ENCODE measurements at regions not wholly inside any gene's neighbourhood (a gene's known extent, or its start where the extent isn't known, plus 50 kb on each side); places are given as distances from the start of the nearest gene placed in this dataset.

DNA sequence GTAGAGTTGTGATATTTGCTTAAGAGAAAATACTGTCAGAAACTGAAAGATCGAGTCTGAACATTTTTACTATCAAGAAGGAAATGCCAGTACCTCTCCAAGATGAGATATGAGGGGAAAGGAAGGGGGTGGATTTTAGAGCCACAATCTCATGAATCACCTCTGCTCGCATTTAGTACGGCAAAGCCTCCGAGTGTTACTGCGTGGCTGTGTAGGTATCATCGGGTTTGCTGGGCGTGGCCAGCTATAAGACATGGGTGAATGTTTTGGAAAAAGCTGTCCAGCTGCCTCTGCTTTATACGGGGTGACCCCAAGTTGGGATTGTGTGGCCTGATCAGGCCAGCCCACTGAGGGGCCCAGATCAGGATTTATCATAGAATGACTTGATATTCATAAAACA lies 826.4 kb downstream of the SOCS6 start:
- TF ChIP-seq, protein P1, sequence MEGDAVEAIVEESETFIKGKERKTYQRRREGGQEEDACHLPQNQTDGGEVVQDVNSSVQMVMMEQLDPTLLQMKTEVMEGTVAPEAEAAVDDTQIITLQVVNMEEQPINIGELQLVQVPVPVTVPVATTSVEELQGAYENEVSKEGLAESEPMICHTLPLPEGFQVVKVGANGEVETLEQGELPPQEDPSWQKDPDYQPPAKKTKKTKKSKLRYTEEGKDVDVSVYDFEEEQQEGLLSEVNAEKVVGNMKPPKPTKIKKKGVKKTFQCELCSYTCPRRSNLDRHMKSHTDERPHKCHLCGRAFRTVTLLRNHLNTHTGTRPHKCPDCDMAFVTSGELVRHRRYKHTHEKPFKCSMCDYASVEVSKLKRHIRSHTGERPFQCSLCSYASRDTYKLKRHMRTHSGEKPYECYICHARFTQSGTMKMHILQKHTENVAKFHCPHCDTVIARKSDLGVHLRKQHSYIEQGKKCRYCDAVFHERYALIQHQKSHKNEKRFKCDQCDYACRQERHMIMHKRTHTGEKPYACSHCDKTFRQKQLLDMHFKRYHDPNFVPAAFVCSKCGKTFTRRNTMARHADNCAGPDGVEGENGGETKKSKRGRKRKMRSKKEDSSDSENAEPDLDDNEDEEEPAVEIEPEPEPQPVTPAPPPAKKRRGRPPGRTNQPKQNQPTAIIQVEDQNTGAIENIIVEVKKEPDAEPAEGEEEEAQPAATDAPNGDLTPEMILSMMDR (IDR thresholded peaks at IDR 0.05; ENCODE audit: low read depth, low read length, missing control alignments), result no peak
- DNase-seq (ENCODE audit: extremely low read depth, low read depth), result no peak
- H3K4me3 ChIP-seq (replicated peaks; ENCODE audit: low read depth, low read length), result no peak overlapping the region

DNA sequence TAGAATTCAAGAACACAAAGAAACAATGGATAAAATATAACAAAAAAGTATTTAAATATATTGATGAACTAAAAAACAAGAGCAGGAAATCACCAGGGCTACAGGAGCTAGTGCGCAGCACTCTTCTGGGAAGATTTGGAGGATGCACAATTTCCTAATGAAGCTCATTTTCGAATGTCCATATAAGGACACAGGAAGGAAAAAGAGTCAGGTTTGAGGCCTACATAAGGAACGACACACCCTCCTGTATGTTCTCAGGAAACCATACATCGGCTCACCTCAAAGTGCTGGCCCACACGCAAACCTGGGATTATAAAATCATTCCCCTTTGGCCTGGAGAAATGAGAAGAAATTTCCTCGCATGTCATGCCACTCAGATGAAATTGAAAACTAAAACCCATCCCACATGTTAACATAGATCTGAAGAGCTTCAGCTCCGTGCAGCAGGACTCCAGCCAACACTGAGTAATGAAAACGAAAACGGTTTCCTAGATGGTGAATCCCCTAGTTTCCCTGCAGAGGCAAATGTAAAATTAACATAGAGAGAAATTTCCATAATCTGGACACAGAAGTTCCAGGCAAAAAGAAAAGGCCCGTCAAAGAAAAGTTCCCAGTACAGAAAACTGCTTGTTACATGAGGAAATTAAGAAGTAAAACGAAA lies 825.8 kb downstream of the SOCS6 start:
- no peak overlapping the region for H3K4me3 ChIP-seq (replicated peaks; ENCODE audit: low read depth, low read length)
- TF ChIP-seq, protein P1 (IDR thresholded peaks at IDR 0.05; ENCODE audit: low read depth, low read length, missing control alignments), result no peak
- no peak for DNase-seq (ENCODE audit: extremely low read depth, low read depth)

DNA sequence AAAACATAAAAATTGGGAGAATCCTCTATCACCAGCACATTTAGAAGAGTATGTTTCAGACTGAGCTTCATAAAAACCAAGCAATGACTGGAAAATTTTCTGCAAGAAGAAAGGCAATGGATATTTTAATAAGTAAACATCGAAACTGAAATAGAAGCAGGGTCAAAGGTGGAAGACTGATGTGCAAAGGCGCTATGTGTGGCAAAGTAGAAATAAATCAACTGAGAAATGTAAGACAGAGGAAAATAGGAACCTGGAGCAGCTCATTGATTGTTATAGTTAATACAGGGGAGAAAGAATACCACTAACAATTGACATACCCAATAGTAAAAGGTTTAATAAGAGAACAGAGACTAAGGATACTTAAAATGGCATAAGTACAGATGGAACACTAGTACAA lies 818.4 kb downstream of the SOCS6 start:
- TF ChIP-seq, protein P1 (IDR thresholded peaks at IDR 0.05; ENCODE audit: low read depth, low read length, missing control alignments), result no peak
- no peak for DNase-seq (ENCODE audit: extremely low read depth, low read depth)

DNA sequence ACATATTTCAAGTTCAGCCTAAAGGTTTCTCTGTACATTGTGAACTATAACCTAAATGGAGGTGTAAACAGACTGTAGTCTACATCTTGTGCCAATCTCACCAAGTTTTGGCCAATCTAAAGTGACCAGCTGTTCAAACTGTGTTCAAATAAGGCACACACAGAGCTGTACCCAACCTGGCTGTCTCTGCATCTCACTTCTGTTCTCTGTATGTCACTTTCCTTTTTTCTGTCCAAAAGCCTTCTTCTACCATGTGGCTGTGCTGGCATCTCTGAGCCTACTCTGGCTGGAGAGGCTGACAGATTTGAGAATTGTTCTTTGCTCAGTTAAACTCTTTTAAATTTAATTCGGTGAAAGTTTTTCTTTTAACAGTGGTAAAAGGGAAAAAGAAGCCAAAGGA lies 817.9 kb downstream of the SOCS6 start:
- TF ChIP-seq, protein P1 (IDR thresholded peaks at IDR 0.05; ENCODE audit: low read depth, low read length, missing control alignments), result no peak
- no peak overlapping the region for H3K4me3 ChIP-seq (replicated peaks; ENCODE audit: low read depth, low read length)
- no peak for DNase-seq (ENCODE audit: extremely low read depth, low read depth)

More for the DNA sequence above, 818.4 kb downstream of the SOCS6 start:
- no peak overlapping the region for H3K4me3 ChIP-seq (replicated peaks; ENCODE audit: low read depth, low read length)

DNA sequence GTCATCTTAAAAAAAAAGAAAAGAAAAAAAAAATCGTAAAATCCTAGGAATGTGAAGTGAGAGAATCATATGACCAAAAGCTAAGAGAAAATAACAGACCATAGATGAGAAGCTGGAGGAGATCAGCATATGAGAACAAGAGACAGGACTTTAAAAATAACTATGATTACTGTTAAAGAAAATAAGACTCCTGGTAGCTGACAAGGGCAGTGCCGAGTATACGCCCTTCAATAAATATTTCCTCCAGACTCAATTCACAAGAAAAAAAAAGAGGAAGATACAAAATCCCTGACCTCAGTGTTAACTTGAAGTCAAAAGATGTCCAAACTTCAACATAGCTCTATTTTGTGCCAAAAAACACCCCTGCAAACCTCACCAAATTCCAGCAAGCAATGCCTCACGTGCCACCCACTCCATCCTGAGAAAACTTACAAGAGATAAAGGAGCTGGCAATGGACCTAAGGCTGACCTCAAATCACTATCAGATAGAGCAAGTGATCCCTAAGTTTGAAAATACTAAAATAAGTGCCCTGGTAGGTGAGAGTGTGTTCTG lies 817.2 kb downstream of the SOCS6 start:
- no peak overlapping the region for H3K4me3 ChIP-seq (replicated peaks; ENCODE audit: low read depth, low read length)
- TF ChIP-seq, protein P1 (IDR thresholded peaks at IDR 0.05; ENCODE audit: low read depth, low read length, missing control alignments), result no peak
- no peak for DNase-seq (ENCODE audit: extremely low read depth, low read depth)

DNA sequence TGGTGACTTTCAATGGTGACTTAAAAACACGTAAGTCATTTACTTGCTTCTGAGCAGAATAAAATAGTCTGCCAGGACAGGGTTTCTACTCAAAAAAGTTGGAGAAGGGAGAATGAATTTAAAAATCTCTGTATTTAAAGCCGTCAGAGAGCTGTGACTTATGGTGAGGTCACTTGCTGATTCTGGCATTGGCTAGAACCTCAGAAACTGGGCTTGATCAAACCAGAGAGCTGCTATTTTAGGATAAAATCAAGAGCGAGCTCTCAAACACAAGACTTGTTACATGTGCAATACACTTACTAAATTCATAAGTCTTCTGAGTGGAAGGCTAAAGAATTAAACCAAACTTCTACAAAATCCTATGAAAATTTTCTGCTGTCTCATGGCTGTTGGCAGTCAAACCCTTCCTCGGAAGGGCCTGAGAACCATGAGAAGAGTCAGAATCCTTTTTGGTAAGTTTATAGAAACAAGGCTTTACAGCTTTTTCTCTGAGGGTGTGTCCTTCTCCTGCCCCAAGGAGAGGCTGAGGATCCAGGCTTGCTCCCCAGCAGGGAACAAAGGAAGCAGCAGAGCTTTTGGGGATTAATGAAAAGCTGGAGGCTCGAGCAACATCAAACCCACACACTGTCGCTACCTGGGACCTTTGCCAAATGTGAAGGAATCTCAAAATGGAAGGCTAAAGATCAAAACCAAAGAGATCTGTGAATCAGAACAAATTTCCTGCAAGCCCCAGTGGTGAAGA lies 816.4 kb downstream of the SOCS6 start:
- DNase-seq (ENCODE audit: extremely low read depth, low read depth), result no peak
- TF ChIP-seq, protein P1 (IDR thresholded peaks at IDR 0.05; ENCODE audit: low read depth, low read length, missing control alignments), result no peak
- no peak overlapping the region for H3K4me3 ChIP-seq (replicated peaks; ENCODE audit: low read depth, low read length)
